IMR-90 (cell line): ENCODE measurements at regions not wholly inside any gene's neighbourhood (a gene's known extent, or its start where the extent isn't known, plus 50 kb on each side); places are given as distances from the start of the nearest gene placed in this dataset.

Experiments
- ATAC-seq: fragments of 200-7000 bp; cut with Tn5 transposase; 2 replicates; pipeline ENCODE4 v1.9.1; 2020; ENCODE audit warnings: low read depth, mild to moderate bottlenecking, moderate library complexity
- BruUV-seq: library from RNA; stranded (reverse); fragments of 400-500 nt; replicated peaks from 2 replicates; lab custom pipeline; 2021; lab: Mats Ljungman, UMichigan
- CTCF ChIA-PET: fragments of 300-600 bp; formaldehyde crosslinking; extraction: SDS; loops from one replicate; lab custom pipeline; 2021; ENCODE audit warnings: antibody characterized with exemption; lab: Yijun Ruan, JAX
- POLR2A ChIA-PET: fragments of 300-600 bp; sonication (Branson Sonifier 250); formaldehyde crosslinking; loops from one replicate; lab custom pipeline; 2022; ENCODE audit warnings: antibody characterized with exemption; ENCODE audit not compliant: unreplicated experiment; lab: Charles Lee
- DNase-seq: peaks from one replicate; pipeline ENCODE4 v3.0.0; 2013
- H2AFZ ChIP-seq: replicated peaks from 2 replicates; pipeline ENCODE3; 2013; ENCODE audit warnings: low read length, mild to moderate bottlenecking; ENCODE audit not compliant: poor library complexity
- H2AK5ac ChIP-seq: 2 replicates; pipeline ENCODE4 v1.6.1; 2013; ENCODE audit warnings: low read depth, low read length, inconsistent platforms
- H2AK9ac ChIP-seq: replicated peaks from 2 replicates; pipeline ENCODE3; 2013; ENCODE audit warnings: mild to moderate bottlenecking, low read depth, low read length, moderate library complexity; ENCODE audit not compliant: poor library complexity
- H2BK120ac ChIP-seq: 2 replicates; pipeline ENCODE4 v1.6.1; 2013; ENCODE audit warnings: low read depth, low read length, inconsistent platforms
- H2BK15ac ChIP-seq: 3 replicates; pipeline ENCODE4 v1.6.1; 2013; ENCODE audit warnings: low read depth, low read length, inconsistent platforms
- H2BK20ac ChIP-seq: 2 replicates; pipeline ENCODE4 v1.6.1; 2013; ENCODE audit warnings: low read depth, mild to moderate bottlenecking, inconsistent platforms, low read length, moderate library complexity
- H2BK5ac ChIP-seq: 2 replicates; pipeline ENCODE4 v1.6.1; 2013; ENCODE audit warnings: mild to moderate bottlenecking, low read depth, low read length, inconsistent platforms; ENCODE audit not compliant: poor library complexity, severe bottlenecking
- H3K14ac ChIP-seq: replicated peaks from 2 replicates; pipeline ENCODE4 v1.6.1; 2013; ENCODE audit warnings: low read depth, low read length, inconsistent platforms
- H3K18ac ChIP-seq: 2 replicates; pipeline ENCODE4 v1.6.1; 2013; ENCODE audit warnings: low read depth, low read length, control low read depth
- H3K23ac ChIP-seq: 2 replicates; pipeline ENCODE4 v1.6.1; 2013; ENCODE audit warnings: low read depth, low read length, inconsistent platforms
- H3K27ac ChIP-seq: 2 replicates; pipeline ENCODE4 v1.5.1; 2013; ENCODE audit warnings: mild to moderate bottlenecking, control low read depth, low read length; ENCODE audit not compliant: insufficient read depth
- H3K27me3 ChIP-seq: 2 replicates; pipeline ENCODE4 v1.6.1; 2013; ENCODE audit warnings: low read length; ENCODE audit not compliant: control insufficient read depth, insufficient read depth
- H3K36me3 ChIP-seq: 2 replicates; pipeline ENCODE4 v1.6.1; 2013; ENCODE audit warnings: low read length, mixed read lengths; ENCODE audit not compliant: control insufficient read depth, insufficient read depth
- H3K4ac ChIP-seq: 2 replicates; pipeline ENCODE4 v1.6.1; 2013; ENCODE audit warnings: low read depth, low read length, inconsistent platforms
- H3K4me1 ChIP-seq: 2 replicates; pipeline ENCODE4 v1.6.1; 2013; ENCODE audit warnings: low read length, mixed read lengths; ENCODE audit not compliant: control insufficient read depth, insufficient read depth
- H3K4me2 ChIP-seq: 2 replicates; pipeline ENCODE4 v1.6.1; 2013; ENCODE audit warnings: low read depth, mild to moderate bottlenecking, control low read depth, low read length, moderate library complexity
- H3K4me3 ChIP-seq: 2 replicates; pipeline ENCODE4 v1.5.1; 2013; ENCODE audit warnings: low read depth, mild to moderate bottlenecking, control low read depth, low read length, moderate library complexity; ENCODE audit not compliant: insufficient read depth
- H3K56ac ChIP-seq: 2 replicates; pipeline ENCODE4 v1.6.1; 2013; ENCODE audit warnings: low read length, inconsistent platforms; ENCODE audit not compliant: insufficient read depth; ENCODE audit errors: extremely low read depth
- H3K79me1 ChIP-seq, 2 experiments: 2 replicates each; pipeline ENCODE4 v1.6.1; 2013; ENCODE audit warnings: low read length in 2 of 2, inconsistent platforms in 1 of 2, low read depth in 1 of 2
- H3K9ac ChIP-seq: 2 replicates; pipeline ENCODE4 v1.6.1; 2013; ENCODE audit warnings: low read depth, low read length, control low read depth
- H3K9me1 ChIP-seq: 2 replicates; pipeline ENCODE4 v1.6.1; 2013; ENCODE audit warnings: low read length, inconsistent platforms; ENCODE audit not compliant: insufficient read depth
- H3K9me3 ChIP-seq: 2 replicates; pipeline ENCODE4 v1.6.1; 2013; ENCODE audit warnings: low read length; ENCODE audit not compliant: control insufficient read depth, insufficient read depth
- H4K20me1 ChIP-seq: 2 replicates; pipeline ENCODE4 v1.6.1; 2013; ENCODE audit warnings: low read length, inconsistent platforms; ENCODE audit not compliant: insufficient read depth
- H4K5ac ChIP-seq: 2 replicates; pipeline ENCODE4 v1.6.1; 2013; ENCODE audit warnings: mild to moderate bottlenecking, low read depth, low read length, control low read depth
- H4K8ac ChIP-seq, 2 experiments: 2 replicates each; pipeline ENCODE4 v1.6.1; 2013; ENCODE audit warnings: low read depth in 2 of 2, low read length in 2 of 2, control low read depth in 1 of 2, inconsistent platforms in 1 of 2
- H4K91ac ChIP-seq: 2 replicates; pipeline ENCODE4 v1.6.1; 2013; ENCODE audit warnings: low read depth, low read length, inconsistent platforms; ENCODE audit not compliant: insufficient read depth
- ELK1 ChIP-seq: fragments of 150-350 bp; IDR thresholded peaks from 2 replicates; pipeline ENCODE4 v1.6.1; 2016; ENCODE audit warnings: low read depth, mild to moderate bottlenecking, low read length, moderate library complexity, borderline replicate concordance
- WGBS, 2 experiments: methylation state at CpG; one replicate each; pipeline versions ENCODE4 v1.1.5 to v1.1.7; 2013; ENCODE audit warnings: missing lambda C conversion rate in 2 of 2; ENCODE audit not compliant: insufficient read length in 1 of 2; ENCODE audit errors: extremely low coverage in 2 of 2; 5-methylcytosine and 5-hydroxymethylcytosine counted together
- dilution Hi-C: fragments of 300-500 bp; cut with HindIII; formaldehyde crosslinking; loops from one replicate; pipeline ENCODE4 v1.14.3; 2018; ENCODE audit warnings: low sequenced_read_pairs; ENCODE audit not compliant: unreplicated experiment
- in situ Hi-C: fragments of 300-500 bp; cut with MboI; formaldehyde crosslinking; loops from 3 replicates; pipeline ENCODE4 v1.14.3; 2019; ENCODE audit warnings: low sequenced_read_pairs, inconsistent platforms, mixed read lengths
- intact Hi-C: fragments of 100-400 bp; cut with micrococcal nuclease; formaldehyde crosslinking; loops from 2 replicates; pipeline ENCODE4 v1.10.0; 2022

DNA sequence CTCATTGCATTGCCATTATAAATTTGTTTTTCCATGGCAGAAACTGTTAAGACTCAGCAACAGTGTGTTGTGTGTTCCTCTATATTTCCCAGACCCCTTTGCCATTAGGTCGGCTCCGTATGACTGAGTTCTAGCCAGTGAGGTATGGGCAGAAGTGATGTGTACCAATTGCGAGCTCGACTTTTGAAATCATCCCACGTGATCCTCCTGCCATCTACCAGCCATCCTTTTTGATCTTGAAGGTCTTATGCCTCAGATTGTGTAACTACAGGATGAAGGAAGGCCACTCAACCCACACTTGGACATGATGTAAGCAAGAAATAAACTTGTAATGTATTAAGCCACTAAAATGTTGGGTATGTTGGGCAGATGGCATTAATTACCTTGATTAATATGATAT is 562.3 kb downstream of the PDCD6IP start:
- Histone ChIP-seq H2AK5ac (no peak overlapping the region), H3K79me1 (no peaks in the 10 kb centered on the region), H3K4me1 (no peaks in the 10 kb centered on the region), H4K91ac (no peak overlapping the region), H3K14ac (no peak overlapping the region), H4K5ac (no peak overlapping the region), H3K9ac (no peak overlapping the region), H4K8ac (no peak overlapping the region), H2AK9ac (no peak overlapping the region), H2BK20ac (no peak overlapping the region), H3K4ac (no peak overlapping the region), H3K9me3 (peaks cover 13% of the 10 kb centered on the region), H3K27ac (no peak overlapping the region), H3K18ac (no peak overlapping the region), H3K27me3 (no peaks in the 10 kb centered on the region), H4K20me1 (no peaks in the 10 kb centered on the region), H2BK5ac (no peak overlapping the region), H3K9me1 (no peaks in the 10 kb centered on the region), H2BK120ac (no peak overlapping the region), H3K56ac (no peak overlapping the region), H2BK15ac (no peak overlapping the region), H2AFZ (no peak overlapping the region), H3K23ac (no peak overlapping the region), H3K4me3 (no peak overlapping the region), H3K36me3 (no peaks in the 10 kb centered on the region), H3K4me2 (no peak overlapping the region)
- in situ Hi-C loops (no loop called here), dilution Hi-C loops (no loop called here), intact Hi-C loops (no loop called here)
- BruUV-seq, result no TSS peak
- no peak for ATAC-seq
- no peak for DNase-seq
- POLR2A ChIA-PET, result no interaction called here
- no CpG with 5 or more reads among the region's 5 CpGs for WGBS, 2 experiments
- CTCF ChIA-PET, result no interaction called here
- no peak for TF ChIP-seq ELK1
